K562 (cell line): ENCODE measurements at regions not wholly inside any gene's neighbourhood (a gene's known extent, or its start where the extent isn't known, plus 50 kb on each side); places are given as distances from the start of the nearest gene placed in this dataset.

Experiments
- ATAC-seq: fragments of 200-7000 bp; cut with Tn5 transposase; 3 replicates; pipeline ENCODE4 v1.9.1; 2020; ENCODE audit warnings: moderate library complexity
- BruUV-seq: library from RNA; stranded (reverse); fragments of 400-500 nt; replicated peaks from 2 replicates; lab custom pipeline; 2021; lab: Mats Ljungman, UMichigan
- CTCF ChIA-PET: fragments of 300-600 bp; formaldehyde crosslinking; extraction: SDS; loops from one replicate; lab custom pipeline; 2021; ENCODE audit warnings: low intra/inter-chr PET ratio; lab: Yijun Ruan, JAX
- POLR2A ChIA-PET: fragments of 300-600, 350-650 bp; sonication (Branson Sonifier 250); formaldehyde crosslinking; extraction: SDS; loops from one replicate; lab custom pipeline; 2021; ENCODE audit warnings: antibody characterized with exemption, inconsistent platforms; lab: Yijun Ruan, JAX
- DNase-seq, 4 experiments: peaks; one replicate each; pipeline versions ENCODE4 v3.0.0 to v3.0.0-alpha.2; 2011 to 2018; ENCODE audit warnings: low spot score in 3 of 4, mixed read lengths in 3 of 4; ENCODE audit errors: extremely low read depth in 1 of 4
- FAIRE-seq: peaks from 2 replicates; lab custom pipeline; 2011; peaks lifted over from hg19 to GRCh38; lab: Jason Lieb, UNC
- H2AFZ ChIP-seq: 2 replicates; pipeline ENCODE4 v1.6.0; 2011; ENCODE audit warnings: low read depth, low read length, control low read depth, inconsistent platforms
- H3K27ac ChIP-seq: fragments of 200-600 bp; 3 replicates; pipeline ENCODE4 v1.8.0; 2011; ENCODE audit warnings: low read depth, mild to moderate bottlenecking, control low read depth, inconsistent platforms, low read length, moderate library complexity, mixed read lengths; ENCODE audit errors: extremely low read depth
- H3K27me3 ChIP-seq, 2 experiments: fragments of 300-600 bp in 1 of 2; 2 replicates in 1 of 2; 3 replicates in 1 of 2; pipeline versions ENCODE4 v1.6.0 to v1.8.0; 2011; ENCODE audit warnings: inconsistent platforms in 2 of 2, low read length in 2 of 2, mild to moderate bottlenecking in 1 of 2, mixed read lengths in 1 of 2, moderate library complexity in 1 of 2; ENCODE audit not compliant: control insufficient read depth in 2 of 2, insufficient read depth in 2 of 2
- H3K36me3 ChIP-seq: fragments of 300-600 bp; 3 replicates; pipeline ENCODE4 v1.8.0; 2011; ENCODE audit warnings: mild to moderate bottlenecking, low read length, inconsistent platforms; ENCODE audit not compliant: control insufficient read depth, insufficient read depth
- H3K4me1 ChIP-seq, 2 experiments: fragments of 200-600 bp in 1 of 2; replicated peaks in 1 of 2; 2 replicates in 1 of 2; 3 replicates in 1 of 2; pipeline versions ENCODE4 v1.5.1 to v1.8.0; 2011; ENCODE audit warnings: inconsistent platforms in 2 of 2, low read length in 2 of 2, mild to moderate bottlenecking in 1 of 2, mixed read lengths in 1 of 2, moderate library complexity in 1 of 2; ENCODE audit not compliant: control insufficient read depth in 2 of 2, insufficient read depth in 2 of 2
- H3K4me2 ChIP-seq: 2 replicates; pipeline ENCODE4 v1.6.1; 2011; ENCODE audit warnings: low read length, control low read depth, inconsistent platforms, mixed read lengths; ENCODE audit not compliant: insufficient read depth
- H3K4me3 ChIP-seq: fragments of 200-600 bp; sonication (generic), shearing (Covaris generic); 2 replicates; pipeline ENCODE4 v1.5.1; 2016; ENCODE audit warnings: control low read depth, inconsistent platforms
- H3K79me2 ChIP-seq: fragments of 200-600 bp; 3 replicates; pipeline ENCODE4 v1.8.0; 2011; ENCODE audit warnings: low read length, inconsistent platforms; ENCODE audit not compliant: control insufficient read depth, insufficient read depth
- H3K9ac ChIP-seq, 2 experiments: 2 replicates each; pipeline versions ENCODE4 v1.6.0 to v1.6.1; 2011; ENCODE audit warnings: low read depth in 2 of 2, low read length in 2 of 2, control low read depth in 1 of 2, inconsistent platforms in 1 of 2, mild to moderate bottlenecking in 1 of 2, mixed read lengths in 1 of 2; ENCODE audit not compliant: insufficient read depth in 1 of 2
- H3K9me1 ChIP-seq: one replicate; pipeline ENCODE4 v1.6.0; 2011; ENCODE audit warnings: inconsistent platforms, mild to moderate bottlenecking, low read length, moderate library complexity; ENCODE audit not compliant: control insufficient read depth, insufficient read depth
- H3K9me3 ChIP-seq: replicated peaks from 2 replicates; pipeline ENCODE4 v1.5.1; 2011; ENCODE audit warnings: low read depth, low read length, inconsistent platforms; ENCODE audit not compliant: control insufficient read depth, insufficient read depth
- H4K20me1 ChIP-seq: replicated peaks from 2 replicates; pipeline ENCODE4 v1.6.1; 2011; ENCODE audit warnings: low read length, inconsistent platforms, mixed read lengths; ENCODE audit not compliant: control insufficient read depth, insufficient read depth
- ETV1 ChIP-seq: fragments of 450-650 bp; conservative IDR thresholded peaks from 2 replicates; pipeline ENCODE4 v1.6.1; 2016; ENCODE audit warnings: missing genetic modification characterization, control low read depth, low read depth, missing compliant biosample characterization
- KLF16 ChIP-seq: IDR thresholded peaks from 2 replicates; pipeline ENCODE4 v1.6.1; 2016; ENCODE audit warnings: antibody characterized with exemption
- MEF2D ChIP-seq: conservative IDR thresholded peaks from 2 replicates; pipeline ENCODE4 v1.6.1; 2016; ENCODE audit warnings: low read depth, missing genetic modification characterization, missing compliant biosample characterization
- MYC ChIP-seq, 2 experiments: fragments of 250-450 bp in 1 of 2; sonication (Bioruptor Pico) in 1 of 2; IDR thresholded peaks; 2 replicates each; pipeline versions ENCODE4 v1.5.1 to v1.6.1; 2012 to 2021; ENCODE audit warnings: low read depth in 2 of 2, borderline replicate concordance in 1 of 2, improper control_type of control experiment in 1 of 2, low read length in 1 of 2, mild to moderate bottlenecking in 1 of 2, moderate library complexity in 1 of 2
- NRF1 ChIP-seq, 2 experiments: fragments of 450-650 bp; IDR thresholded peaks in 1 of 2; conservative IDR thresholded peaks in 1 of 2; 2 replicates each; pipeline ENCODE4 v1.6.1; 2014; ENCODE audit warnings: mild to moderate bottlenecking in 2 of 2
- SMAD4 ChIP-seq: fragments of 250-450 bp; sonication (Bioruptor Pico); conservative IDR thresholded peaks from 2 replicates; pipeline ENCODE4 v1.8.0; 2021; ENCODE audit warnings: inconsistent platforms, mild to moderate bottlenecking, moderate library complexity
- SMARCE1 ChIP-seq: fragments of 450-650 bp; IDR thresholded peaks from 2 replicates; pipeline ENCODE4 v1.7.1; 2016; ENCODE audit warnings: mild to moderate bottlenecking
- STAG1 ChIP-seq: sonication (generic); formaldehyde crosslinking; IDR thresholded peaks from 2 replicates; pipeline ENCODE4 v1.5.0; 2020; ENCODE audit warnings: missing genetic modification reagents, borderline replicate concordance
- ZBTB8A ChIP-seq: fragments of 450-650 bp; IDR thresholded peaks from 2 replicates; pipeline ENCODE4 v1.6.1; 2018; ENCODE audit warnings: mild to moderate bottlenecking, moderate library complexity; ENCODE audit not compliant: partially characterized antibody
- ZKSCAN3 ChIP-seq: fragments of 250-450 bp; sonication (Bioruptor Pico); IDR thresholded peaks from 2 replicates; pipeline ENCODE4 v1.4.0; 2020
- ZNF584 ChIP-seq: fragments of 200-800 bp; sonication (Bioruptor generic); IDR thresholded peaks from 2 replicates; pipeline ENCODE4 v1.6.1; 2016; ENCODE audit warnings: low read depth, mild to moderate bottlenecking, missing genetic modification characterization, missing compliant biosample characterization
- ZNF75A ChIP-seq: fragments of 450-650 bp; formaldehyde crosslinking; IDR thresholded peaks from 2 replicates; pipeline ENCODE4 v1.4.0; 2020; ENCODE audit warnings: mild to moderate bottlenecking
- ZNF780A ChIP-seq: fragments of 250-450 bp; sonication (Bioruptor Pico); IDR thresholded peaks from 2 replicates; pipeline ENCODE4 v1.5.0; 2021; ENCODE audit warnings: mild to moderate bottlenecking
- WGBS: fragments of 100-300 bp; shearing (Covaris generic); methylation state at CpG from one replicate; pipeline ENCODE4 v1.1.6; 2016; ENCODE audit warnings: low coverage, mixed read lengths; ENCODE audit not compliant: insufficient coverage; ENCODE audit errors: missing lambda C conversion rate; 5-methylcytosine and 5-hydroxymethylcytosine counted together
- in situ Hi-C: fragments of 300-500 bp; cut with MboI; formaldehyde crosslinking; loops from 4 replicates; pipeline ENCODE4 v1.15.0; 2018; ENCODE audit warnings: inconsistent platforms, mixed read lengths
- intact Hi-C: fragments of 100-400 bp; cut with micrococcal nuclease; formaldehyde crosslinking; loops from 2 replicates; pipeline ENCODE4 v1.14.2; 2022
- TF ChIP-seq, protein P1 (sequence below), 3 experiments: IDR thresholded peaks in 2 of 3; conservative IDR thresholded peaks in 1 of 3; 2 replicates each; pipeline ENCODE4 v1.5.1; 2011 to 2012; ENCODE audit warnings: low read length in 3 of 3, mild to moderate bottlenecking in 3 of 3, control low read depth in 2 of 3, improper control_type of control experiment in 1 of 3, inconsistent platforms in 1 of 3, low read depth in 1 of 3, mixed read lengths in 1 of 3, moderate library complexity in 1 of 3; ENCODE audit not compliant: insufficient read depth in 2 of 3
- TF ChIP-seq, protein P2 (sequence below): fragments of 200-400 bp; formaldehyde crosslinking; IDR thresholded peaks from 2 replicates; pipeline ENCODE4 v1.6.1; 2017; ENCODE audit warnings: mild to moderate bottlenecking, low read depth, low read length, moderate library complexity
- TF ChIP-seq, protein P3 (sequence below): IDR thresholded peaks from 2 replicates; pipeline ENCODE4 v1.6.1; 2011; ENCODE audit warnings: borderline replicate concordance, low read depth, mild to moderate bottlenecking, moderate library complexity, low read length; ENCODE audit not compliant: insufficient read depth, poor library complexity, severe bottlenecking

DNA sequence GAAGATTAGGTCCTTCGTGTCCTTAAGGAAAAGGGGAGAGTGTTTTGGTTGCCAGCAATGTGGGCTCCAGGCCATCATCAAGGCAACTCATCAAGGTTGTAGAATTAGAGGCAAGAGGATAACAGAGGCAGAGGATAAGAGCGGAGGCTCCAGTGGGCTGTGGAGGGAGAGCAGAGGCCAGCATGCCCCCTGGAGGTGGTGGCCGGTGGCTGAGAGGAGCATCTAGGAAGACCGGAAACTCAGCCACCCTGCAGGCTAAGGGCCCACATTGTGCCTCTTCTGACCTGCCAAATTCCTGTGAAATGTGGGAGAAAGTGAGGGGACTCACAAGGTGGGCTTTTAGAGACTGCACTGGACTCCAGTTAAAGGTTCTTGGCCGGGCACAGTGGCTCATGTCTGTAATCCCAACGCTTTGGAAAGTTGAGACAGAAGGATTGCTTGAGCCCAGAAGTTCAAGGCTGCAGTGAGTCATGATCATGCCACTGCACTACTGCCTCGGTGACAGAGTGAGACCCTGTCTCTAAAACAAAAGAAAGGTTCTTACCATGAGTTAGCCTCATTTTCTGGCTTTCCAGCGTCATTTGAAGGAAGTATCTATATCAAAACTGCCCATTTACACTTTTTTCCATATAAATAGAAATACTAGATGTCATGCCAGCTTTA is 62.7 kb upstream of the ADORA2B start:
- CTCF ChIA-PET: no interaction called here
- 47% methylated on average over 4 of the region's 8 CpGs for WGBS
- Histone ChIP-seq H3K36me3 (no peaks in the 10 kb centered on the region), H3K4me3 (no peak overlapping the region), H4K20me1 (no peaks in the 10 kb centered on the region), H3K27ac (no peak overlapping the region), H3K9ac (no peak overlapping the region), H3K4me2 (no peak overlapping the region), H3K4me1 (peaks cover 5 to 22% of the 10 kb centered on the region in 2 experiments; a peak in 4 of 5 replicates), H3K27me3 (no peaks in the 10 kb centered on the region), H3K9me3 (no peaks in the 10 kb centered on the region), H3K9me1 (no peaks in the 10 kb centered on the region), H2AFZ (peak overlapping the region; percentile 85), H3K79me2 (no peaks in the 10 kb centered on the region)
- FAIRE-seq (no peak), DNase-seq (peak in 2 of 4 experiments; percentile 44 to 46), ATAC-seq (peak; percentile 89)
- POLR2A ChIA-PET: interaction anchor here (0.7 kb wide), 2 partner anchors 93 to 1338 kb away, joined by 3 to 4 read pairs; no protein-coding TSS in a partner anchor
- in situ Hi-C loops (no loop called here), intact Hi-C loops (no loop called here)
- no TSS peak for BruUV-seq
- TF ChIP-seq SMARCE1 (no peak), ZNF780A (CRISPR knock-in tag) (no peak), NRF1 (conservative IDR thresholded peaks at IDR 0.05 in 1 of 2, IDR thresholded peaks at IDR 0.05 in 1 of 2) (no peak), MEF2D (tag) (no peak), SMAD4 (CRISPR knock-in tag) (0 out of 2 replicates have a peak, but pooled peaks have one; percentile 21), KLF16 (no peak), ZNF75A (CRISPR knock-in tag) (no peak), STAG1 (CRISPR knock-in tag) (no peak), MYC (IDR thresholded peaks at IDR 0.05; ENCODE audit: low read depth, low read length) (no peak), MYC (CRISPR knock-in tag; IDR thresholded peaks at IDR 0.05; ENCODE audit: borderline replicate concordance, low read depth) (no peak), ZNF584 (0 out of 2 replicates have a peak, but pooled peaks have one; percentile 19), ETV1 (tag) (peak; percentile 71), ZKSCAN3 (CRISPR knock-in tag) (no peak), ZBTB8A (no peak)
- TF ChIP-seq, protein P1, sequence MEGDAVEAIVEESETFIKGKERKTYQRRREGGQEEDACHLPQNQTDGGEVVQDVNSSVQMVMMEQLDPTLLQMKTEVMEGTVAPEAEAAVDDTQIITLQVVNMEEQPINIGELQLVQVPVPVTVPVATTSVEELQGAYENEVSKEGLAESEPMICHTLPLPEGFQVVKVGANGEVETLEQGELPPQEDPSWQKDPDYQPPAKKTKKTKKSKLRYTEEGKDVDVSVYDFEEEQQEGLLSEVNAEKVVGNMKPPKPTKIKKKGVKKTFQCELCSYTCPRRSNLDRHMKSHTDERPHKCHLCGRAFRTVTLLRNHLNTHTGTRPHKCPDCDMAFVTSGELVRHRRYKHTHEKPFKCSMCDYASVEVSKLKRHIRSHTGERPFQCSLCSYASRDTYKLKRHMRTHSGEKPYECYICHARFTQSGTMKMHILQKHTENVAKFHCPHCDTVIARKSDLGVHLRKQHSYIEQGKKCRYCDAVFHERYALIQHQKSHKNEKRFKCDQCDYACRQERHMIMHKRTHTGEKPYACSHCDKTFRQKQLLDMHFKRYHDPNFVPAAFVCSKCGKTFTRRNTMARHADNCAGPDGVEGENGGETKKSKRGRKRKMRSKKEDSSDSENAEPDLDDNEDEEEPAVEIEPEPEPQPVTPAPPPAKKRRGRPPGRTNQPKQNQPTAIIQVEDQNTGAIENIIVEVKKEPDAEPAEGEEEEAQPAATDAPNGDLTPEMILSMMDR (IDR thresholded peaks at IDR 0.05 in 2 of 3, conservative IDR thresholded peaks at IDR 0.05 in 1 of 3; ENCODE audit: insufficient read depth in 2 of 3, low read depth in 1 of 3, low read length in 3 of 3): peak; percentile 48 to 58 (median 52); a peak in 5 of 6 replicates
- TF ChIP-seq, protein P2, sequence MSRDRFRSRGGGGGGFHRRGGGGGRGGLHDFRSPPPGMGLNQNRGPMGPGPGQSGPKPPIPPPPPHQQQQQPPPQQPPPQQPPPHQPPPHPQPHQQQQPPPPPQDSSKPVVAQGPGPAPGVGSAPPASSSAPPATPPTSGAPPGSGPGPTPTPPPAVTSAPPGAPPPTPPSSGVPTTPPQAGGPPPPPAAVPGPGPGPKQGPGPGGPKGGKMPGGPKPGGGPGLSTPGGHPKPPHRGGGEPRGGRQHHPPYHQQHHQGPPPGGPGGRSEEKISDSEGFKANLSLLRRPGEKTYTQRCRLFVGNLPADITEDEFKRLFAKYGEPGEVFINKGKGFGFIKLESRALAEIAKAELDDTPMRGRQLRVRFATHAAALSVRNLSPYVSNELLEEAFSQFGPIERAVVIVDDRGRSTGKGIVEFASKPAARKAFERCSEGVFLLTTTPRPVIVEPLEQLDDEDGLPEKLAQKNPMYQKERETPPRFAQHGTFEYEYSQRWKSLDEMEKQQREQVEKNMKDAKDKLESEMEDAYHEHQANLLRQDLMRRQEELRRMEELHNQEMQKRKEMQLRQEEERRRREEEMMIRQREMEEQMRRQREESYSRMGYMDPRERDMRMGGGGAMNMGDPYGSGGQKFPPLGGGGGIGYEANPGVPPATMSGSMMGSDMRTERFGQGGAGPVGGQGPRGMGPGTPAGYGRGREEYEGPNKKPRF: no peak
- TF ChIP-seq, protein P3, sequence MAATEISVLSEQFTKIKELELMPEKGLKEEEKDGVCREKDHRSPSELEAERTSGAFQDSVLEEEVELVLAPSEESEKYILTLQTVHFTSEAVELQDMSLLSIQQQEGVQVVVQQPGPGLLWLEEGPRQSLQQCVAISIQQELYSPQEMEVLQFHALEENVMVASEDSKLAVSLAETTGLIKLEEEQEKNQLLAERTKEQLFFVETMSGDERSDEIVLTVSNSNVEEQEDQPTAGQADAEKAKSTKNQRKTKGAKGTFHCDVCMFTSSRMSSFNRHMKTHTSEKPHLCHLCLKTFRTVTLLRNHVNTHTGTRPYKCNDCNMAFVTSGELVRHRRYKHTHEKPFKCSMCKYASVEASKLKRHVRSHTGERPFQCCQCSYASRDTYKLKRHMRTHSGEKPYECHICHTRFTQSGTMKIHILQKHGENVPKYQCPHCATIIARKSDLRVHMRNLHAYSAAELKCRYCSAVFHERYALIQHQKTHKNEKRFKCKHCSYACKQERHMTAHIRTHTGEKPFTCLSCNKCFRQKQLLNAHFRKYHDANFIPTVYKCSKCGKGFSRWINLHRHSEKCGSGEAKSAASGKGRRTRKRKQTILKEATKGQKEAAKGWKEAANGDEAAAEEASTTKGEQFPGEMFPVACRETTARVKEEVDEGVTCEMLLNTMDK: peak; percentile 36
